ENCODE measurements at regions not wholly inside any gene's neighbourhood (a gene's known extent, or its start where the extent isn't known, plus 50 kb on each side); places are given as distances from the start of the nearest gene placed in this dataset.

GRCh38 chr2:216757532-216757931 is 62.2 kb upstream of the IGFBP5 start:
- Mint-ChIP-seq H3K4me3 (ENCODE audit: unreplicated experiment) (no peak overlapping the region), H3K27me3 (ENCODE audit: insufficient read depth, unreplicated experiment) (peaks cover 11% of the 10 kb centered on the region), H3K27ac (ENCODE audit: low read depth, unreplicated experiment) (no peak overlapping the region), H3K9me3 (ENCODE audit: unreplicated experiment) (no peaks in the 10 kb centered on the region), H3K4me1 (ENCODE audit: insufficient read depth, unreplicated experiment) (no peaks in the 10 kb centered on the region), H3K36me3 (ENCODE audit: insufficient read depth, unreplicated experiment) (no peaks in the 10 kb centered on the region)
- ChIA-PET CTCF (no interaction called here), POLR2A (no interaction called here)
- no peak for TF ChIP-seq CTCF (IDR thresholded peaks at IDR 0.05; ENCODE audit: unreplicated experiment)
- intact Hi-C loops (cut with micrococcal nuclease): no loop called here
- no peak for DNase-seq (ENCODE audit: unreplicated experiment)
- BruUV-seq (replicated peaks): no TSS peak

- intact Hi-C loops (cut with micrococcal nuclease): no loop called here
- H3K27me3 Mint-ChIP-seq (ENCODE audit: insufficient read depth, unreplicated experiment): peaks cover 22% of the 10 kb centered on the region
- no peaks in the 10 kb centered on the region for H3K9me3 Mint-ChIP-seq (ENCODE audit: unreplicated experiment)
- H3K36me3 Mint-ChIP-seq (ENCODE audit: insufficient read depth, unreplicated experiment): no peaks in the 10 kb centered on the region
- DNase-seq (ENCODE audit: unreplicated experiment): no peak
- no peak overlapping the region for H3K27ac Mint-ChIP-seq (ENCODE audit: low read depth, unreplicated experiment)
- BruUV-seq (replicated peaks): no TSS peak
- no peak for TF ChIP-seq CTCF (IDR thresholded peaks at IDR 0.05; ENCODE audit: unreplicated experiment)
- no peaks in the 10 kb centered on the region for H3K4me1 Mint-ChIP-seq (ENCODE audit: insufficient read depth, unreplicated experiment)
- ChIA-PET CTCF (interaction anchor here (0.8 kb wide), 1 partner anchor 58 kb away, joined by 3 read pairs; no protein-coding TSS in a partner anchor), POLR2A (no interaction called here)
- H3K4me3 Mint-ChIP-seq (ENCODE audit: unreplicated experiment): no peak overlapping the region
Measured at GRCh38 chr2:216756435-216756834, 61.1 kb upstream of the IGFBP5 start.

DNA sequence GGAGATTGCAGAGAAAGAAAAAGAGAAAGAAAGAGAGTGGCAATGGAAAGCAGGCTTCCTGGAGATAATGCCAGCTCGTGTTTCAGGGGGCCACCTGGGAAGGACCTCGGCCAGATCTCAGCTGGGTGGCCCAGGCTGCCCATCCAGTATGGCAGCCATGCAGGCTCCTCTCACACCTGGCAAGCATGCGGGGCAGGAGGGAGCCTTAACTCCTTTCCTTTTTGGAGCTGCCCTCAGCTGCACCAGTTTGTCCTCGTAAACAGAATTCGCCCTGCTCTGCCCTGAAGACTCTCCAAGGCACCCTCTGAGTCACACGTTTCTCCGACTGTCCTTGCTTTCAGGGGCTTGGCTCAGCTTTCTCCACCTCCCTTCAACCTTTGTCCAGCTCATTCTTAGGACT is 59.5 kb upstream of the IGFBP5 start:
- POLR2A ChIA-PET: no interaction called here
- intact Hi-C loops (cut with micrococcal nuclease): no loop called here
- CTCF ChIA-PET: interaction anchor here (0.7 kb wide), 1 partner anchor 286 kb away, joined by 4 read pairs; no protein-coding TSS in a partner anchor
- H3K4me1 Mint-ChIP-seq (ENCODE audit: insufficient read depth, unreplicated experiment): no peaks in the 10 kb centered on the region
- no peak for TF ChIP-seq CTCF (IDR thresholded peaks at IDR 0.05; ENCODE audit: unreplicated experiment)
- H3K4me3 Mint-ChIP-seq (ENCODE audit: unreplicated experiment): no peak overlapping the region
- no TSS peak for BruUV-seq (replicated peaks)
- H3K27ac Mint-ChIP-seq (ENCODE audit: low read depth, unreplicated experiment): no peak overlapping the region
- no peaks in the 10 kb centered on the region for H3K9me3 Mint-ChIP-seq (ENCODE audit: unreplicated experiment)
- no peaks in the 10 kb centered on the region for H3K36me3 Mint-ChIP-seq (ENCODE audit: insufficient read depth, unreplicated experiment)
- no peak for DNase-seq (ENCODE audit: unreplicated experiment)
- H3K27me3 Mint-ChIP-seq (ENCODE audit: insufficient read depth, unreplicated experiment): peaks cover 38% of the 10 kb centered on the region

GRCh38 chr2:216754336-216754735 is 59.0 kb upstream of the IGFBP5 start:
- Mint-ChIP-seq H3K4me3 (ENCODE audit: unreplicated experiment) (no peak overlapping the region), H3K4me1 (ENCODE audit: insufficient read depth, unreplicated experiment) (no peaks in the 10 kb centered on the region), H3K36me3 (ENCODE audit: insufficient read depth, unreplicated experiment) (no peaks in the 10 kb centered on the region), H3K27me3 (ENCODE audit: insufficient read depth, unreplicated experiment) (peaks cover 43% of the 10 kb centered on the region), H3K9me3 (ENCODE audit: unreplicated experiment) (no peaks in the 10 kb centered on the region), H3K27ac (ENCODE audit: low read depth, unreplicated experiment) (no peak overlapping the region)
- intact Hi-C loops (cut with micrococcal nuclease): no loop called here
- ChIA-PET CTCF (interaction anchor here (0.7 to 1.1 kb wide), 2 partner anchors 65 to 287 kb away, joined by 4 read pairs; no protein-coding TSS in a partner anchor), POLR2A (no interaction called here)
- BruUV-seq (replicated peaks): no TSS peak
- DNase-seq (ENCODE audit: unreplicated experiment): no peak
- no peak for TF ChIP-seq CTCF (IDR thresholded peaks at IDR 0.05; ENCODE audit: unreplicated experiment)
